ENCODE measurements at regions not wholly inside any gene's neighbourhood (a gene's known extent, or its start where the extent isn't known, plus 50 kb on each side); places are given as distances from the start of the nearest gene placed in this dataset.
"Not testable (repeated sequence)": the region's sequence is repeated elsewhere in the genome, so short reads cannot be mapped to it uniquely, and the experiment has no call there.

DNA sequence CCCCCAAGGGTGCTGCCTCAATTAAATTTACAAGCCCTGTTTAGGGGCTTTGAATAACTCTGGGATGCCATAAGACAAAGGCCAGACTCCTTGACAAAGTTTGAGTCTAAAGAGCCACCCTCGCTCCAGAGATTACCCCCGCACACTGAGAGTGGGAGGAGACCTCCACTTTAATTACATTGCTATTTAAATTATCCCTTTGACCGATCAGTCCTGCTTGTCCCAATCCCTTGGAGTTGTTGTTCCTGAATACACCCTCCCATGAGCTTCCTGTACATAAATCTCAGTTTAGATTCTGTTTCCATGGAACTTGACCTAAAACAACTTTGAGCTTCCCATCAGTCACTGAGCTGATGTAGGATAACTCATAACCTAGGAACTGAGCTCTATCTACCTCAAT, 596.3 kb downstream of the PYDC2 start:
- no peaks in the 10 kb centered on the region for H3K9me3 ChIP-seq
- CTCF ChIA-PET = no interaction called here
- no peaks in the 10 kb centered on the region for H3K27me3 ChIP-seq (replicated peaks in 1 of 2; ENCODE audit: control insufficient read depth in 2 of 2, extremely low read depth in 1 of 2, insufficient read depth in 2 of 2, low read length in 1 of 2)
- no peaks in the 10 kb centered on the region for H3K27me3 Mint-ChIP-seq
- no peaks in the 10 kb centered on the region for H3K4me1 Mint-ChIP-seq
- ATAC-seq (replicated peaks in 1 of 4) = no peak
- H3K36me3 ChIP-seq (ENCODE audit: control insufficient read depth in 2 of 2, extremely low read depth in 1 of 2, insufficient read depth in 1 of 2, low read length in 1 of 2) = no peaks in the 10 kb centered on the region
- peaks cover 0 to 11% (median 11%) of the 10 kb centered on the region in 3 donors for H3K9me3 Mint-ChIP-seq
- POLR2A ChIA-PET = no interaction called here
- 92% methylated on average over 3 of the region's 3 CpGs for WGBS (ENCODE audit: insufficient coverage)
- H3K4me1 ChIP-seq (ENCODE audit: control insufficient read depth in 1 of 2, extremely low read depth in 1 of 2, insufficient read depth in 2 of 2, low read length in 2 of 2) = no peaks in the 10 kb centered on the region
- no peaks in the 10 kb centered on the region for H3K36me3 Mint-ChIP-seq
- H3K27ac Mint-ChIP-seq = no peak overlapping the region
- no peak overlapping the region for H3K4me3 ChIP-seq (ENCODE audit: control insufficient read depth in 1 of 2, extremely low read depth in 1 of 2, low read length in 1 of 2)
- H3K27ac ChIP-seq (ENCODE audit: low read length) = no peak overlapping the region
- H3K4me3 Mint-ChIP-seq = no peak overlapping the region
- no peak for DNase-seq

DNA sequence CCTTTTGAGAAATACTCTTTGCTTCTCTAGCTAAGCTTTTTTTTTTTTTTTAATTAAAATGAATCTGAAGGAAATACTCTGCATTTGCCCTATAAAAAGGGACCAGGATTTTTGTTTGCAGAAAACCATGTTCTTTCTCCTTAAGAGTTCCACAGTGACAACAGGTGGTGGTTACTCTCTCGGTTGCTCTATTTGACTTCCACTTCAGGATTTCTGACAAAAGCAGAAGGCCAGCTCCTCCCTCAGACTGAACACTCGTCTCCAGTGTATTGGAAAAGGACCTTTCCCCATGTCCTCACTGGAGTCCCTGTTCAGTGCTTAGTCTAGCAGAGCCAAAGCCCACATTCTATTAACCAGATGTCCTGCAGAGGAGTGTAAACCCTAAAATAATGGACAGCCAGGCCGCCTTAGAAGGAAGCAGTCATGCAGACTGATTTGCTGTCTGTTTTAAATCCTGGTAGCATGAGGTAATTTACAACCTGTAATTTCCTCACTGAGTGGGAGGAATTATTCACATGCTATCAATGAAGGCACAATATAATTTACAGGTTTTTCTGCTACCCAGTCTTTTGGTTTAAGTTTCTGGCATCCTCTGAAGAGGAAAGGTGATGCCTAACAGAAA, 599.3 kb downstream of the PYDC2 start:
- CTCF ChIA-PET = no interaction called here
- Mint-ChIP-seq H3K36me3 (no peaks in the 10 kb centered on the region), H3K27ac (no peak overlapping the region), H3K4me3 (no peak overlapping the region), H3K27me3 (no peaks in the 10 kb centered on the region), H3K4me1 (no peaks in the 10 kb centered on the region), H3K9me3 (peaks cover 3 to 21% (median 9%) of the 10 kb centered on the region in 3 donors)
- no peaks in the 10 kb centered on the region for H3K9me3 ChIP-seq
- no peaks in the 10 kb centered on the region for H3K4me1 ChIP-seq (ENCODE audit: control insufficient read depth in 1 of 2, extremely low read depth in 1 of 2, insufficient read depth in 2 of 2, low read length in 2 of 2)
- H3K4me3 ChIP-seq (ENCODE audit: control insufficient read depth in 1 of 2, extremely low read depth in 1 of 2, low read length in 1 of 2) = no peak overlapping the region
- H3K27me3 ChIP-seq (replicated peaks in 1 of 2; ENCODE audit: control insufficient read depth in 2 of 2, extremely low read depth in 1 of 2, insufficient read depth in 2 of 2, low read length in 1 of 2) = no peaks in the 10 kb centered on the region
- WGBS (ENCODE audit: insufficient coverage) = 55% methylated on average over 2 of the region's 3 CpGs
- no peak for ATAC-seq (replicated peaks in 1 of 4)
- POLR2A ChIA-PET = no interaction called here
- no peaks in the 10 kb centered on the region for H3K36me3 ChIP-seq (ENCODE audit: control insufficient read depth in 2 of 2, extremely low read depth in 1 of 2, insufficient read depth in 1 of 2, low read length in 1 of 2)
- DNase-seq = no peak
- H3K27ac ChIP-seq (ENCODE audit: low read length) = no peak overlapping the region

- Mint-ChIP-seq H3K27ac (no peak overlapping the region), H3K4me1 (no peaks in the 10 kb centered on the region), H3K9me3 (peaks cover 3 to 15% (median 4%) of the 10 kb centered on the region in 3 donors), H3K27me3 (no peaks in the 10 kb centered on the region), H3K4me3 (no peak overlapping the region), H3K36me3 (no peaks in the 10 kb centered on the region)
- no peaks in the 10 kb centered on the region for H3K9me3 ChIP-seq
- H3K4me3 ChIP-seq (ENCODE audit: control insufficient read depth in 1 of 2, extremely low read depth in 1 of 2, low read length in 1 of 2) = no peak overlapping the region
- ATAC-seq (replicated peaks in 1 of 4) = no peak
- ChIA-PET POLR2A (no interaction called here), CTCF (no interaction called here)
- no peaks in the 10 kb centered on the region for H3K27me3 ChIP-seq (replicated peaks in 1 of 2; ENCODE audit: control insufficient read depth in 2 of 2, extremely low read depth in 1 of 2, insufficient read depth in 2 of 2, low read length in 1 of 2)
- H3K36me3 ChIP-seq (ENCODE audit: control insufficient read depth in 2 of 2, extremely low read depth in 1 of 2, insufficient read depth in 1 of 2, low read length in 1 of 2) = no peaks in the 10 kb centered on the region
- no peak for DNase-seq
- no peak overlapping the region for H3K27ac ChIP-seq (ENCODE audit: low read length)
- no peaks in the 10 kb centered on the region for H3K4me1 ChIP-seq (ENCODE audit: control insufficient read depth in 1 of 2, extremely low read depth in 1 of 2, insufficient read depth in 2 of 2, low read length in 2 of 2)
- 100% methylated on average over 1 of the region's 2 CpGs for WGBS (ENCODE audit: insufficient coverage)
Observed at GRCh38 chr3:192061426-192061825, 600.5 kb downstream of the PYDC2 start.

GRCh38 chr3:192062186-192062585, 601.2 kb downstream of the PYDC2 start:
- H3K9me3 Mint-ChIP-seq = peaks cover 3 to 15% (median 4%) of the 10 kb centered on the region in 3 donors
- no peak overlapping the region for H3K27ac Mint-ChIP-seq
- H3K9me3 ChIP-seq = no peaks in the 10 kb centered on the region
- no peaks in the 10 kb centered on the region for H3K4me1 Mint-ChIP-seq
- ATAC-seq (replicated peaks in 1 of 4) (no peak), DNase-seq (no peak)
- H3K4me1 ChIP-seq (ENCODE audit: control insufficient read depth in 1 of 2, extremely low read depth in 1 of 2, insufficient read depth in 2 of 2, low read length in 2 of 2) = no peaks in the 10 kb centered on the region
- H3K4me3 ChIP-seq (ENCODE audit: control insufficient read depth in 1 of 2, extremely low read depth in 1 of 2, low read length in 1 of 2) = no peak overlapping the region
- CTCF ChIA-PET = no interaction called here
- H3K36me3 Mint-ChIP-seq = no peaks in the 10 kb centered on the region
- H3K36me3 ChIP-seq (ENCODE audit: control insufficient read depth in 2 of 2, extremely low read depth in 1 of 2, insufficient read depth in 1 of 2, low read length in 1 of 2) = no peaks in the 10 kb centered on the region
- H3K27me3 Mint-ChIP-seq = no peaks in the 10 kb centered on the region
- no CpG with 5 or more reads among the region's 3 CpGs for WGBS (ENCODE audit: insufficient coverage)
- H3K27ac ChIP-seq (ENCODE audit: low read length) = no peak overlapping the region
- POLR2A ChIA-PET = no interaction called here
- no peak overlapping the region for H3K4me3 Mint-ChIP-seq
- no peaks in the 10 kb centered on the region for H3K27me3 ChIP-seq (replicated peaks in 1 of 2; ENCODE audit: control insufficient read depth in 2 of 2, extremely low read depth in 1 of 2, insufficient read depth in 2 of 2, low read length in 1 of 2)

DNA sequence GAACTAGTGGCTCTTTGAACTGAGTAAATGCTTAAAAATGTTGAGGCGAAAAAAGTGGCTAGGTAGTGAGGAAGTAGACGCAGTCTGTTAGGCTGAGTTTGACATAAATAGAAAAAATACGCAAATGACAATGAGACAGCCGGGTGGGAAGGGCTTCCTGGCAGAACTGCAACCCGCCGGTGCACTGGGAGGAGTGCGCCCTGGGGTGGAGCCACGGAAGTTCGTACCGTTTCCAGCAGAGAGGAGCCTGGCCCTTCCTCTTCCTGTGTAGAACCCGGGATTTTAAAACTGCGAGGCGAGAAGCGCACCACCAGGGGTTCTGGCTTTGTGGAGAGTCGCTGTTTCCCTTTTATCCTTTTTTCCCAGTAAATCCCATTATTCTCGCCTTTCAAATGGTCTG, 602.6 kb downstream of the PYDC2 start:
- Histone ChIP-seq H3K27ac (ENCODE audit: low read length) (no peak overlapping the region), H3K36me3 (ENCODE audit: control insufficient read depth in 2 of 2, extremely low read depth in 1 of 2, insufficient read depth in 1 of 2, low read length in 1 of 2) (no peaks in the 10 kb centered on the region), H3K27me3 (replicated peaks in 1 of 2; ENCODE audit: control insufficient read depth in 2 of 2, extremely low read depth in 1 of 2, insufficient read depth in 2 of 2, low read length in 1 of 2) (no peaks in the 10 kb centered on the region), H3K4me3 (ENCODE audit: control insufficient read depth in 1 of 2, extremely low read depth in 1 of 2, low read length in 1 of 2) (no peak overlapping the region), H3K4me1 (ENCODE audit: control insufficient read depth in 1 of 2, extremely low read depth in 1 of 2, insufficient read depth in 2 of 2, low read length in 2 of 2) (no peaks in the 10 kb centered on the region), H3K9me3 (no peaks in the 10 kb centered on the region)
- H3K4me1 Mint-ChIP-seq = no peaks in the 10 kb centered on the region
- no peak overlapping the region for H3K4me3 Mint-ChIP-seq
- peaks cover 4 to 10% (median 6%) of the 10 kb centered on the region in 3 donors for H3K9me3 Mint-ChIP-seq
- no peak for DNase-seq
- CTCF ChIA-PET = no interaction called here
- H3K27me3 Mint-ChIP-seq = no peaks in the 10 kb centered on the region
- 48% methylated on average over 10 of the region's 16 CpGs for WGBS (ENCODE audit: insufficient coverage)
- no peak for ATAC-seq (replicated peaks in 1 of 4)
- no peak overlapping the region for H3K27ac Mint-ChIP-seq
- no peaks in the 10 kb centered on the region for H3K36me3 Mint-ChIP-seq
- POLR2A ChIA-PET = no interaction called here

DNA sequence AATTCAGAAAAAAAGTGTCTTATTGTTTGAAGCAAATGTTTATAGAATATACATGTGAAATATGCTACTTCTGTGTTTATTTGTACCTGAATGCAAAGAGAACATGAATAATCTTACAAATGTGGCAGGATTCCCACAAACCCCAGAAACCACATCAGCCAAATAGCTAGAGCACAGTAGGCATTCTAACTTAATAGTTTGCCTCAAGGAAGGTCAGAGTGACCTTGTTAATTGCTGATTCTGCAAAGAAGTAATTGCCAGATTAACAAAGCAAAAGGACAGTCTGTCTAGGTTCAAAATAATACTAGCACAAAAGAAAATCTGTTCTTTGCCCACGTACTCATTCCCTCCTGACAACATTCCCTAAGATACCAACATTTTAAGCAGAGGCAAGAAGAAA, 604.0 kb downstream of the PYDC2 start:
- Mint-ChIP-seq H3K27ac (no peak overlapping the region), H3K9me3 (peaks cover 0 to 10% (median 6%) of the 10 kb centered on the region in 3 donors), H3K4me1 (no peaks in the 10 kb centered on the region), H3K36me3 (no peaks in the 10 kb centered on the region), H3K4me3 (no peak overlapping the region), H3K27me3 (no peaks in the 10 kb centered on the region)
- Histone ChIP-seq H3K4me1 (ENCODE audit: control insufficient read depth in 1 of 2, extremely low read depth in 1 of 2, insufficient read depth in 2 of 2, low read length in 2 of 2) (no peaks in the 10 kb centered on the region), H3K36me3 (ENCODE audit: control insufficient read depth in 2 of 2, extremely low read depth in 1 of 2, insufficient read depth in 1 of 2, low read length in 1 of 2) (no peaks in the 10 kb centered on the region), H3K9me3 (no peaks in the 10 kb centered on the region), H3K27ac (ENCODE audit: low read length) (no peak overlapping the region), H3K4me3 (ENCODE audit: control insufficient read depth in 1 of 2, extremely low read depth in 1 of 2, low read length in 1 of 2) (no peak overlapping the region), H3K27me3 (replicated peaks in 1 of 2; ENCODE audit: control insufficient read depth in 2 of 2, extremely low read depth in 1 of 2, insufficient read depth in 2 of 2, low read length in 1 of 2) (no peaks in the 10 kb centered on the region)
- no peak for DNase-seq
- ChIA-PET CTCF (no interaction called here), POLR2A (no interaction called here)
- ATAC-seq (replicated peaks in 1 of 4) = no peak
- WGBS (ENCODE audit: insufficient coverage) = 38% methylated on average over 1 of the region's 1 CpG

GRCh38 chr3:192066253-192066652, 605.3 kb downstream of the PYDC2 start:
- H3K36me3 ChIP-seq (ENCODE audit: control insufficient read depth in 2 of 2, extremely low read depth in 1 of 2, insufficient read depth in 1 of 2, low read length in 1 of 2); POLR2A ChIA-PET; DNase-seq; H3K27ac Mint-ChIP-seq; H3K4me3 ChIP-seq (ENCODE audit: control insufficient read depth in 1 of 2, extremely low read depth in 1 of 2, low read length in 1 of 2); H3K27ac ChIP-seq (ENCODE audit: low read length); H3K9me3 ChIP-seq; CTCF ChIA-PET; H3K4me1 Mint-ChIP-seq; ATAC-seq (replicated peaks in 1 of 4); H3K4me1 ChIP-seq (ENCODE audit: control insufficient read depth in 1 of 2, extremely low read depth in 1 of 2, insufficient read depth in 2 of 2, low read length in 2 of 2); H3K36me3 Mint-ChIP-seq; H3K4me3 Mint-ChIP-seq; H3K27me3 ChIP-seq (replicated peaks in 1 of 2; ENCODE audit: control insufficient read depth in 2 of 2, extremely low read depth in 1 of 2, insufficient read depth in 2 of 2, low read length in 1 of 2); H3K27me3 Mint-ChIP-seq: not testable (repeated sequence)
- WGBS (ENCODE audit: insufficient coverage) = no CpG with 5 or more reads among the region's 14 CpGs
- H3K9me3 Mint-ChIP-seq = peaks cover 0 to 10% (median 6%) of the 10 kb centered on the region in 3 donors
